ENCODE measurements at regions not wholly inside any gene's neighbourhood (a gene's known extent, or its start where the extent isn't known, plus 50 kb on each side); places are given as distances from the start of the nearest gene placed in this dataset.
"Not testable (repeated sequence)": the region's sequence is repeated elsewhere in the genome, so short reads cannot be mapped to it uniquely, and the experiment has no call there.

- no peaks in the 10 kb centered on the region for H3K79me2 ChIP-seq (ENCODE audit: control insufficient read depth, insufficient read depth, low read length)
- no peak overlapping the region for H3K27ac ChIP-seq (ENCODE audit: insufficient read depth, low read length)
- H4K20me1 ChIP-seq (ENCODE audit: control insufficient read depth, extremely low read depth, insufficient read depth, low read length): no peaks in the 10 kb centered on the region
- no peaks in the 10 kb centered on the region for H3K36me3 ChIP-seq (ENCODE audit: control insufficient read depth, insufficient read depth, low read length)
- no peak overlapping the region for H2AFZ ChIP-seq (ENCODE audit: low read length)
- no peak overlapping the region for H3K4me2 ChIP-seq (ENCODE audit: extremely low read depth, insufficient read depth, low read length)
- no peaks in the 10 kb centered on the region for H3K9me3 ChIP-seq (ENCODE audit: control insufficient read depth, insufficient read depth, low read depth, low read length)
- peak in 1 of 2 donors; percentile 3 for DNase-seq (ENCODE audit: low read depth in 2 of 2)
- H3K4me1 ChIP-seq (ENCODE audit: control insufficient read depth, extremely low read depth, insufficient read depth, low read length): no peaks in the 10 kb centered on the region
- TF ChIP-seq, protein P1, sequence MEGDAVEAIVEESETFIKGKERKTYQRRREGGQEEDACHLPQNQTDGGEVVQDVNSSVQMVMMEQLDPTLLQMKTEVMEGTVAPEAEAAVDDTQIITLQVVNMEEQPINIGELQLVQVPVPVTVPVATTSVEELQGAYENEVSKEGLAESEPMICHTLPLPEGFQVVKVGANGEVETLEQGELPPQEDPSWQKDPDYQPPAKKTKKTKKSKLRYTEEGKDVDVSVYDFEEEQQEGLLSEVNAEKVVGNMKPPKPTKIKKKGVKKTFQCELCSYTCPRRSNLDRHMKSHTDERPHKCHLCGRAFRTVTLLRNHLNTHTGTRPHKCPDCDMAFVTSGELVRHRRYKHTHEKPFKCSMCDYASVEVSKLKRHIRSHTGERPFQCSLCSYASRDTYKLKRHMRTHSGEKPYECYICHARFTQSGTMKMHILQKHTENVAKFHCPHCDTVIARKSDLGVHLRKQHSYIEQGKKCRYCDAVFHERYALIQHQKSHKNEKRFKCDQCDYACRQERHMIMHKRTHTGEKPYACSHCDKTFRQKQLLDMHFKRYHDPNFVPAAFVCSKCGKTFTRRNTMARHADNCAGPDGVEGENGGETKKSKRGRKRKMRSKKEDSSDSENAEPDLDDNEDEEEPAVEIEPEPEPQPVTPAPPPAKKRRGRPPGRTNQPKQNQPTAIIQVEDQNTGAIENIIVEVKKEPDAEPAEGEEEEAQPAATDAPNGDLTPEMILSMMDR (conservative IDR thresholded peaks at IDR 0.05 in 1 of 2, IDR thresholded peaks at IDR 0.05 in 1 of 2; ENCODE audit: low read depth in 1 of 2, low read length in 2 of 2): no peak
- TF ChIP-seq EZH2 (IDR thresholded peaks at IDR 0.05; ENCODE audit: low read length, missing control alignments): no peak
- no peak overlapping the region for H3K9ac ChIP-seq (ENCODE audit: insufficient read depth, low read length)
- no peaks in the 10 kb centered on the region for H3K27me3 ChIP-seq (ENCODE audit: control insufficient read depth, insufficient read depth, low read length)
- H3K4me3 ChIP-seq (replicated peaks in 1 of 4; ENCODE audit: control extremely low read depth in 1 of 4, insufficient read depth in 1 of 4, low read depth in 3 of 4, low read length in 4 of 4): no peak overlapping the region
These were observed 97.3 kb downstream of the RTP5 start for GRCh38 chr2:241966647-241967466.

DNA sequence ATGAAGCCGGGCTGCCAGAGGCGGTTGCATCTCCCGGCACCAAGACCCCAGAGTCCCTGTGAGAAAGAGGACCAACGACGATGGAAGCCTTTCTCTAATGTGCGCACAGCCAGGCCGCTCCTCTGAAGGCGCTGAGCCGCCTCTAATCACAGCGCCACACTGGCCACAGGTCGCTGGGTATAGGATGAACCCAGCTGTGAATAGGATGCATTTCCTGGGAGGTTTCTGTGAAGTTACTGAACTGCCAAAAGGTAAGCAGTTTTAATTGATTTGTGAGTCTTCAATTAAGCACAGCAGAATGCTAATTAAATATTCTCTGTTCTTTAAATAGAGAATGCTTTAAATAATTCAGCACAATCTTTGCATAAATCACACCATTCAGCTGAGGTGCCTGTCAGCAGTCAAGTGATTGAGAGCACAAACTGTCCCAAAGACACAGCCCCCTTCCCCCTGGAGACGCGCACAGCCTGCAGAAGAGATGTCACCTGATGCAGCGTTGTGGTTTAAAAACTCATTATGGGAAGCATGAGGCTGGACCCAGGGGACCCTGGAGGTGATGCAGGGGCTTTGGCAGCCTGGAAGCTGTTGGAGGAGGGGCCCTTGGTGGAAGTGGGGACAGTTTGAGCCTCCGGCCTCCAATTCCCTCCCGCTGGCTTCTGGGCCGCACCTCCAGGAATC is 98.1 kb downstream of the RTP5 start:
- no peaks in the 10 kb centered on the region for H3K9me3 ChIP-seq (ENCODE audit: control insufficient read depth, insufficient read depth, low read depth, low read length)
- no peaks in the 10 kb centered on the region for H3K4me1 ChIP-seq (ENCODE audit: control insufficient read depth, extremely low read depth, insufficient read depth, low read length)
- no peak overlapping the region for H2AFZ ChIP-seq (ENCODE audit: low read length)
- DNase-seq (ENCODE audit: low read depth in 2 of 2): no peak
- H3K4me3 ChIP-seq (replicated peaks in 1 of 4; ENCODE audit: control extremely low read depth in 1 of 4, insufficient read depth in 1 of 4, low read depth in 3 of 4, low read length in 4 of 4): no peak overlapping the region
- no peaks in the 10 kb centered on the region for H3K27me3 ChIP-seq (ENCODE audit: control insufficient read depth, insufficient read depth, low read length)
- H3K9ac ChIP-seq (ENCODE audit: insufficient read depth, low read length): no peak overlapping the region
- H3K79me2 ChIP-seq (ENCODE audit: control insufficient read depth, insufficient read depth, low read length): no peaks in the 10 kb centered on the region
- no peak overlapping the region for H3K4me2 ChIP-seq (ENCODE audit: extremely low read depth, insufficient read depth, low read length)
- no peak overlapping the region for H3K27ac ChIP-seq (ENCODE audit: insufficient read depth, low read length)
- H4K20me1 ChIP-seq (ENCODE audit: control insufficient read depth, extremely low read depth, insufficient read depth, low read length): no peaks in the 10 kb centered on the region
- TF ChIP-seq, protein P1 (conservative IDR thresholded peaks at IDR 0.05 in 1 of 2, IDR thresholded peaks at IDR 0.05 in 1 of 2; ENCODE audit: low read depth in 1 of 2, low read length in 2 of 2): no peak
- TF ChIP-seq EZH2 (IDR thresholded peaks at IDR 0.05; ENCODE audit: low read length, missing control alignments): no peak
- no peaks in the 10 kb centered on the region for H3K36me3 ChIP-seq (ENCODE audit: control insufficient read depth, insufficient read depth, low read length)

DNA sequence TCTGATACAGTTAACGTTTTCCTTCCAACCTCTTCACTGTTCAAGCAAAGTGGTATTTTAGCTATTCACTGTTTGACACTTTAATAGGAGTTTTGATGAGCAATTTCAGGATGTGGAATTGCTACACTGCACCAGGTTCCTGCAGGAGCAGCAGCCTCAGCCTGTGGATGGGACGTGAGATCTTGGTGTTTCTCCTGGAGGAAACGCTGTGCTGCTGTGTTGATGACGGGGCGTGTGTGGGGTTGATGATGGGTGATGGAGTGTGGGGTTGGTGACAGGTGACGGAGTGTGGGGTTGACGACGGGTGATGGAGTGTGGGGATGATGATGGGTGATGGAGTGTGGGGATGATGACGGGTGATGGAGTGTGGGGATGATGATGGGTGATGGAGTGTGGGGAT is 98.9 kb downstream of the RTP5 start:
- no peaks in the 10 kb centered on the region for H3K36me3 ChIP-seq (ENCODE audit: control insufficient read depth, insufficient read depth, low read length)
- no peak overlapping the region for H3K27ac ChIP-seq (ENCODE audit: insufficient read depth, low read length)
- H3K9ac ChIP-seq (ENCODE audit: insufficient read depth, low read length): no peak overlapping the region
- H3K79me2 ChIP-seq (ENCODE audit: control insufficient read depth, insufficient read depth, low read length): no peaks in the 10 kb centered on the region
- no peak overlapping the region for H3K4me3 ChIP-seq (replicated peaks in 1 of 4; ENCODE audit: control extremely low read depth in 1 of 4, insufficient read depth in 1 of 4, low read depth in 3 of 4, low read length in 4 of 4)
- H3K9me3 ChIP-seq (ENCODE audit: control insufficient read depth, insufficient read depth, low read depth, low read length): no peaks in the 10 kb centered on the region
- H3K27me3 ChIP-seq (ENCODE audit: control insufficient read depth, insufficient read depth, low read length): no peaks in the 10 kb centered on the region
- TF ChIP-seq, protein P1 (conservative IDR thresholded peaks at IDR 0.05 in 1 of 2, IDR thresholded peaks at IDR 0.05 in 1 of 2; ENCODE audit: low read depth in 1 of 2, low read length in 2 of 2): no peak
- no peak for TF ChIP-seq EZH2 (IDR thresholded peaks at IDR 0.05; ENCODE audit: low read length, missing control alignments)
- no peaks in the 10 kb centered on the region for H4K20me1 ChIP-seq (ENCODE audit: control insufficient read depth, extremely low read depth, insufficient read depth, low read length)
- H2AFZ ChIP-seq (ENCODE audit: low read length): no peak overlapping the region
- H3K4me1 ChIP-seq (ENCODE audit: control insufficient read depth, extremely low read depth, insufficient read depth, low read length): no peaks in the 10 kb centered on the region
- H3K4me2 ChIP-seq (ENCODE audit: extremely low read depth, insufficient read depth, low read length): no peak overlapping the region
- no peak for DNase-seq (ENCODE audit: low read depth in 2 of 2)

- H3K36me3 ChIP-seq (ENCODE audit: control insufficient read depth, insufficient read depth, low read length); H3K9me3 ChIP-seq (ENCODE audit: control insufficient read depth, insufficient read depth, low read depth, low read length); H3K4me3 ChIP-seq (replicated peaks in 1 of 4; ENCODE audit: control extremely low read depth in 1 of 4, insufficient read depth in 1 of 4, low read depth in 3 of 4, low read length in 4 of 4); H3K4me2 ChIP-seq (ENCODE audit: extremely low read depth, insufficient read depth, low read length); H2AFZ ChIP-seq (ENCODE audit: low read length); H3K9ac ChIP-seq (ENCODE audit: insufficient read depth, low read length); H3K27me3 ChIP-seq (ENCODE audit: control insufficient read depth, insufficient read depth, low read length); H4K20me1 ChIP-seq (ENCODE audit: control insufficient read depth, extremely low read depth, insufficient read depth, low read length); H3K79me2 ChIP-seq (ENCODE audit: control insufficient read depth, insufficient read depth, low read length); H3K4me1 ChIP-seq (ENCODE audit: control insufficient read depth, extremely low read depth, insufficient read depth, low read length); DNase-seq (ENCODE audit: low read depth in 2 of 2); H3K27ac ChIP-seq (ENCODE audit: insufficient read depth, low read length): not testable (repeated sequence)
These were observed 99.7 kb downstream of the RTP5 start for GRCh38 chr2:241969182-241969581.

Measured in fibroblast of lung (primary cell).